LNCaP clone FGC (cell line): ENCODE measurements at regions not wholly inside any gene's neighbourhood (a gene's known extent, or its start where the extent isn't known, plus 50 kb on each side); places are given as distances from the start of the nearest gene placed in this dataset.
"Not testable (repeated sequence)": the region's sequence is repeated elsewhere in the genome, so short reads cannot be mapped to it uniquely, and the experiment has no call there.

Experiments used
- DNase-seq: peaks from one replicate; pipeline ENCODE4 v3.0.0-alpha.2; 2011; ENCODE audit warnings: low read depth
- H3K4me3 ChIP-seq: 2 replicates; pipeline ENCODE4 v1.5.1; 2011; ENCODE audit warnings: mild to moderate bottlenecking, low read depth, low read length, control low read depth
- TF ChIP-seq, protein P1 (sequence below): IDR thresholded peaks from 2 replicates; pipeline ENCODE4 v1.5.1; 2012; ENCODE audit warnings: mild to moderate bottlenecking; ENCODE audit not compliant: control insufficient read depth, insufficient read depth; ENCODE audit errors: extremely low read depth

DNA sequence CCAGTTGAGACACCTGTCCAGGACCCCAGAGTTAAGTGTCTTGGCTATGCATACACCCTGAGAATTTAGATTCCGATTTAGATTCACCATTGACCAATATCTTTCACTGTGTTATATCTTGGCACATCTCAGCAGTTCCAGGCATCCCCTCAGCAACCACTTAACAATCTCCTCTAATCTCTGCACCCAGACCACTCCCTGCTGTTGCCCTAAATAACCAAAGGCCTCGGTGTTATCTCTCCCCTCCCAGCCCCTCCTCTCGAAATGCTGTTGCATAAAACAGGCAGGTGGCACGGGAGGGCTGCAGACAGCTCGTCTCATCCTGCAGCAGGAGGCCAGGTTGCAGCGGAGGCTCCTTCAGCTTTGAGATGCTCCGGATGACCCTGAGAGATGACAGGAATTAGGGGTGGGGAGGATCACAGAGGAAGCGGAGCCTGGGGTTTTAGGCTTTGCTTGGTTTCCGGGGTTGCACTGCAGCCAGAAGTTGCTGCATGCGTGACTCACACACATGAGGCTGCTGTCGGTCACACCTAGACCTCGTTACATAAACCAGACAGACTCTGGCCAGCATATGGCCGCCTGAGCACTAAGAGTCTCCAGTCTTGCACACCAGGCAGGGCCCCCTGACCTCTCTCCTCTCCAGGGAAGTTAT is 210.3 kb upstream of the USP9Y start:
- TF ChIP-seq, protein P1, sequence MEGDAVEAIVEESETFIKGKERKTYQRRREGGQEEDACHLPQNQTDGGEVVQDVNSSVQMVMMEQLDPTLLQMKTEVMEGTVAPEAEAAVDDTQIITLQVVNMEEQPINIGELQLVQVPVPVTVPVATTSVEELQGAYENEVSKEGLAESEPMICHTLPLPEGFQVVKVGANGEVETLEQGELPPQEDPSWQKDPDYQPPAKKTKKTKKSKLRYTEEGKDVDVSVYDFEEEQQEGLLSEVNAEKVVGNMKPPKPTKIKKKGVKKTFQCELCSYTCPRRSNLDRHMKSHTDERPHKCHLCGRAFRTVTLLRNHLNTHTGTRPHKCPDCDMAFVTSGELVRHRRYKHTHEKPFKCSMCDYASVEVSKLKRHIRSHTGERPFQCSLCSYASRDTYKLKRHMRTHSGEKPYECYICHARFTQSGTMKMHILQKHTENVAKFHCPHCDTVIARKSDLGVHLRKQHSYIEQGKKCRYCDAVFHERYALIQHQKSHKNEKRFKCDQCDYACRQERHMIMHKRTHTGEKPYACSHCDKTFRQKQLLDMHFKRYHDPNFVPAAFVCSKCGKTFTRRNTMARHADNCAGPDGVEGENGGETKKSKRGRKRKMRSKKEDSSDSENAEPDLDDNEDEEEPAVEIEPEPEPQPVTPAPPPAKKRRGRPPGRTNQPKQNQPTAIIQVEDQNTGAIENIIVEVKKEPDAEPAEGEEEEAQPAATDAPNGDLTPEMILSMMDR = no peak
- H3K4me3 ChIP-seq = no peak overlapping the region
- DNase-seq = no peak

DNA sequence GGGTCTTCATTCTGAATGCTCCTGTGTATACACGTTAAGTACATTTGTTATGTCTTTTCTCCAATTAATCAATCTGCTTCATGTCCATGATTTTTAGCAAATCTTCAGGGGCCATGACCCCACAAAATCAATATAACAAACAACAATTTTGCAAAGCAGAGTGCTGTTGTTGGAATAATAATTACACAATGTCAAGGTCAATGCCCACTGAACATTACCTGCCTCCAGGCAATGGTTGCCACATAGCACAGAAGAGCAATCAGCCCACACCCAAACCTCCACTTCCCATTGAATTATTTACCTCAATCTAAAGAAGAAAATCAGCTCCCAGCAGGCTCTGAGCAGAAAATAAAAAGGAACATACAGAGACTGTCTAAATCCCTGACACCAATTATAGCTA is 208.8 kb upstream of the USP9Y start:
- TF ChIP-seq, protein P1 = no peak
- DNase-seq = no peak
- no peak overlapping the region for H3K4me3 ChIP-seq

DNA sequence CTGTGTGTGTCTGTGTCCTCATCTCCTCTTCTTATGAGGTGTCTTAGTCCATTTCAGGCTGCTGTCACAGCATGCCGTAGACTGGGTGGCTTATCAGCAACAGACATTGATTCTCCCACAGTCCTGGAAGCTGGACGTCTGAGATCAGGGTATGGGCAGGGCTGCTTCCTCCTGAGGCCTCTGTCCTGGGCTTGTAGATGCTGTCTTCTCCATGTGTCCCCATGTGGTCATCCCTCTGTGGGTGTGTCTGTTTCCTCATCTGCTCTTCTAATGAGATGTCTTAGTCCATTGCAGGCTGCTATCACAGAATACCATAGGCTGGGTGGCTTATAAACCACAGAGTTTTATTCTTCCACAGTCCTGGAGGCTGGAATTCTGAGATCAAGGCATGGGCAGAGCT is 205.0 kb upstream of the USP9Y start:
- H3K4me3 ChIP-seq = no peak overlapping the region
- TF ChIP-seq, protein P1 = no peak
- DNase-seq = no peak

DNA sequence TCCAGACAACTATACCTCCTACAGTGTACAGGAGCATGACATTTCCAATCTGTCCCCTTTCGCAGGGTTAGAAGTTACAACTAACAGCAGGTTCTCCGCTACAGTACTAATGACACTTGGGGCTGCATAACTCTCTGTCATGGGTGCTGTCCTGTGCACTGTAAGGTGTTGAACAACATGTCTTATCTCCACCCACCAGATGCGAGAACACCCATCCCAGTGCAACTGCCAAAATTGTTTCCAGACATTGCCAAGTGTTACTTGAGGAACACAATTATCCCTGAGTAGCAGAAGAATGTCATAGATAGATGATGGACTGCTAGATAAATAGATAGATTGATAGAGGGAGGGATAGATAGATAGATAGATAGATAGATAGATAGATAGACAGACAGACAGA is 200.9 kb upstream of the USP9Y start:
- no peak for DNase-seq
- TF ChIP-seq, protein P1 = no peak
- H3K4me3 ChIP-seq = no peak overlapping the region

DNA sequence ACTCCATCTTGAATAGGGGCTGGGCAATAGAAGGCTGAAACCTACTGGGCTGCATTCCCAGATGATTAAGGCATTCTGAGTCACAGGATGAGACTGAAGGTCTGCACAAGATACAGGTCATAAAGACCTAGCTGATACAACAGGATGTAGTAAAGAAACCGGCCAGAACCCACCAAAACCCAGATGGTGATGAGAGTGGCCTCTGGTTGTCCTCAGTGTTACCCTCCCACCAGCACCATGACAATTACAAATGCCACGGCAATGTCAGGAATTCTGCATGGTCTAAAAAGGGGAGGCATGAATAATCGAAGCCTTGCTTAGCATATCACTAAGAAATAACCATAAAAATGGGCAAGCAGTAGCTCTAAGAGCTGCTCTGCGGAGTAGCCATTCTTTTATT is 197.0 kb upstream of the USP9Y start:
- H3K4me3 ChIP-seq, DNase-seq: not testable (repeated sequence)

DNA sequence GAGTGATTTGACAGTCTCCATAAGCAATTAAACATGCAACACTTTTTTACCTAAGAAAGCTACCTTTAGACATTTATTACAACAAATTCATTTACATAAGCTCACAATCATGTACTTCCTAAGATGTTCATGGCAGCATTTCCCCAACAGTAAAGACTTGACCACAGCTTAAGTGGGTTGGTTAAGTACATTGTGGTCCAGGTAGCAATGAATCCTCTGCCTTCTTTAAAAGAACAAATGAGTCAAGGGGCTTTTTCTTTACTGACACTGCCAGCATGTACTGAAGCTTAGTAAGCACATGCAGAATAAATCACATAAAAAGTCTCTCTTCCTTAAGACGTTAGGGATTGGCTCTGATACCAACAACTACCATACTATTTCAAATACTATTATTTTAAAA is 183.7 kb upstream of the USP9Y start:
- DNase-seq = no peak
- TF ChIP-seq, protein P1 = no peak
- no peak overlapping the region for H3K4me3 ChIP-seq

DNA sequence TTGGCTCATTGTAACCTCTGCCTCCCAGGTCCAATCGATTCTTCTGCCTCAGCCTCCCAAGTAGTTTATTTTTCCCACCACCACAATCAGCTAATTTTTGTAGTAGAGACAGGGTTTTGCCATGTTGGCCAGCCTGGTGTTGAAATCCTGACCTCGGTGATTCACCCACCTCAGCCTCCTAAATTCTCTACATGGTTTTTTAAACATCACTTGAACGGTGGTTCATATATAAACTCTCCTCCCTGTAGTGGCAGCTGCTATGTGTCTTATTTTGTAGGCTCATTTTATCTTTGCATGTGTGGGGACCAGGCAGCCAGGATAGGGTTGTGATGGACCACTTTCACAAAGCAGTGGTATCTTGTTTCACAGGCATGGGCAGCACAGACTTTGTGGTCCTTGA is 175.8 kb upstream of the USP9Y start:
- TF ChIP-seq, protein P1 = no peak
- no peak for DNase-seq
- H3K4me3 ChIP-seq = no peak overlapping the region
